ENCODE measurements at regions not wholly inside any gene's neighbourhood (a gene's known extent, or its start where the extent isn't known, plus 50 kb on each side); places are given as distances from the start of the nearest gene placed in this dataset.

DNA sequence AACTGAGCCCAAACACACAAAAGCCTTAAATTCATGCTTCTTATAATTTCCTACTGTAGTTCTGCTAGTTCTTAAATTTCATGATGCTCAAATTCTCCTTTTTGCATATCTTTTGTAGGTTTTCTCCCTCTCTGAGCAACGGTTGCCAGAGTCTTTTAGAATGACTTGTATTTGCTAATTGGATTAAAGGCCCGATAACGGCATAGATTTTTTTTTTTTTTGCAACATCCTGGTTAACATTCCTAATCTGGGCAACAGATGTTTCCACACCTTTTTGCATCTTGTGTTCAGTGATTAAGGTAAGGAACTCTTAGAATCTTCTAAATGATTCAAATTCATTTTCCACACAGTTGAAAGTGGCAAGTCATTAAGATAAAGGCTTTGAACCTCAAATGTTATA is 66.3 kb upstream of the ADGRG2 start:
- TF ChIP-seq CTCF (IDR thresholded peaks at IDR 0.05) (no peak), POLR2AphosphoS5 (IDR thresholded peaks at IDR 0.05; ENCODE audit: low read depth, low read length) (no peak), SIN3A (IDR thresholded peaks at IDR 0.05; ENCODE audit: borderline replicate concordance, insufficient read depth, low read depth, low read length) (no peak), TCF7L2 (IDR thresholded peaks at IDR 0.05; ENCODE audit: low read depth, low read length) (no peak)

All from Panc1 (cell line).